H1 (cell line): ENCODE measurements at regions not wholly inside any gene's neighbourhood (a gene's known extent, or its start where the extent isn't known, plus 50 kb on each side); places are given as distances from the start of the nearest gene placed in this dataset.

ENCODE experiments used
- ASH2L ChIP-seq: fragments of 200-600, 300-600 bp; sonication (generic); IDR thresholded peaks from one replicate; pipeline ENCODE4 v1.7.1; 2017; ENCODE audit warnings: low read length
- ATF3 ChIP-seq: IDR thresholded peaks from 2 replicates; pipeline ENCODE4 v1.6.1; 2011; ENCODE audit warnings: low read depth, mild to moderate bottlenecking, low read length; ENCODE audit not compliant: insufficient read depth
- CEBPB ChIP-seq: IDR thresholded peaks from 2 replicates; pipeline ENCODE4 v1.6.1; 2012; ENCODE audit warnings: low read depth, low read length
- MAFK ChIP-seq: IDR thresholded peaks from 2 replicates; pipeline ENCODE4 v1.6.1; 2012; ENCODE audit warnings: low read depth, mild to moderate bottlenecking, improper control_type of control experiment, low read length
- NRF1 ChIP-seq: IDR thresholded peaks from 2 replicates; pipeline ENCODE4 v1.6.1; 2011; ENCODE audit warnings: mild to moderate bottlenecking, low read depth, low read length, improper control_type of control experiment
- RFX5 ChIP-seq: IDR thresholded peaks from 2 replicates; pipeline ENCODE4 v1.6.1; 2011; ENCODE audit warnings: low read depth, low read length, improper control_type of control experiment, borderline replicate concordance
- SP4 ChIP-seq: IDR thresholded peaks from 2 replicates; pipeline ENCODE4 v1.6.1; 2012; ENCODE audit warnings: low read length, inconsistent platforms

DNA sequence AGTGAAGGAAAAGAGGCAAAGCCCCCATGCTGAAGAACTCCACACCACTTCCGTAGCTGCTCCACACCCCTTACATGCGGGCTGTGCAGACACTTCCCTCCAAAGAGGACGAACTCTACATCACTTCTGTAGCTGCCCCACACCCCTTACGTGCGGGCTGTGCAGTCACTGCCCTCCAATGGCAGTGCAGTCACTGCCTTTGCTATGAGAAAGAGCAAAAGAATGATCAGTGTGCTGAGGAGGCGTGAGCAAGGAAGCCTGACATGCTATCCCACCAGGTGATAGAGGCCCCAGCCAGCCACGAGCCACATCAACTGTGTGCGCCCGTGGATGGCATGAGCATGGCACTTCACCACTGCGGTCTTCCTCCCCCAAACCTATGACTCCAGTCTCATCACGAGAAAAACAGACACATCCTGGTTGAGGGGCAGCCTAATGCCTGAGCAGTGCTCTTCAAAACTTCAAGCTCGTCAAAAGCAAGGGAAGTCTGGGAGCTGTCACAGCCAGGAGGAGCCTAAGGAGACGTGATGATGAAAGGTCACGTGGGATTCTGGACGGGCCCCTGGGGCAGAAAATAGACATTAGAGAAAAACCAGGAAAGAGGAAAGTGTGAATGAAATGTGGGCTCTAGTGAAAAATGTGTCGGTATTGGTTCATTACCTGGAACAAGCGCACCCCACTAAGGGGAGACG, 60.8 kb upstream of the C14orf180 start (continued):
- TF ChIP-seq ATF3: no peak
- TF ChIP-seq RFX5: no peak
- TF ChIP-seq CEBPB: no peak
- no peak for TF ChIP-seq MAFK
- TF ChIP-seq SP4: no peak
- no peak for TF ChIP-seq NRF1
- no peak for TF ChIP-seq ASH2L
